DMS53 (cell line): ENCODE measurements at regions not wholly inside any gene's neighbourhood (a gene's known extent, or its start where the extent isn't known, plus 50 kb on each side); places are given as distances from the start of the nearest gene placed in this dataset.
A peak's percentile ranks its signal among the peaks of the same experiment; 100 is the strongest.

Experiments used
- DNase-seq: peaks from one replicate; lab custom pipeline; 2025; lab: John Stamatoyannopoulos, UW

DNA sequence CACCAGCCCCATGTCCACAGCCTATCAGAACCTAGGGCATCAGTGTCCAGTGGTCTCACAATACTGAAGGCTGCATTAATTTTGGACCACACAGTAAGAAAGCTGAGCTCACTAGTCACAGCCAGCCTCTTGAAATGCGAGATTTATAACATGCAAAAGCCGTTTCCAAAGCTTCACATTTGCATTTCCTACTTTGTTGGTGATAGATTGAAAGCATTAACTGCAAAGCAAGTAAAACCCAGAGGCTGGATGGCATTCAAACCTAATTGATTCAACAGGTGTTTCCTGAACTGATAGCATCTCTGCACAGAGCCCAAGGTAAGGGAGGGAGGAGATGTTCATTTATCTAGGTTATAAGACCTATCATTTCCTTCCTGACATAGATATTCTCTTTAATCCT, 410.1 kb downstream of the OMA1 start:
- no peak for DNase-seq

GRCh38 chr1:58135821-58136321, 410.7 kb downstream of the OMA1 start:
- no peak for DNase-seq

DNA sequence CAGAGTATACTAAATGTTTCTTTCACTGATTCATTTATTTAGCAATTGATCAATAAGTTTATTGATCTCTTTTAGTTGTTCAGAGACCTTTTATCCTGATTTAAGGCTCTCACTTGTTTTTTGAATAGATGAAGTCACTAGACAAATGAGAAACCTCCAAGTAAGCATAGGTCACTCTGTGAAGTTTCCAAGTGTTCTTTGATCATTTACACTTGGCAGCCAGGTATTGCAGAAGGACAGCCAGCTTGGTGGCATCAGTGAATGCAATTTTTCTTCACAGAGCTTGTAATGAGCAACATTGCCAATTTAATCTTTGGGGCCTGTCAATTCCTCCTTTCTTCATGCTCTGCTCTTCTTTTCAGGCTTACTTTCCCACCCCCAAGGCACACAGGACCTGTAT, 413.0 kb downstream of the OMA1 start:
- DNase-seq: no peak

DNA sequence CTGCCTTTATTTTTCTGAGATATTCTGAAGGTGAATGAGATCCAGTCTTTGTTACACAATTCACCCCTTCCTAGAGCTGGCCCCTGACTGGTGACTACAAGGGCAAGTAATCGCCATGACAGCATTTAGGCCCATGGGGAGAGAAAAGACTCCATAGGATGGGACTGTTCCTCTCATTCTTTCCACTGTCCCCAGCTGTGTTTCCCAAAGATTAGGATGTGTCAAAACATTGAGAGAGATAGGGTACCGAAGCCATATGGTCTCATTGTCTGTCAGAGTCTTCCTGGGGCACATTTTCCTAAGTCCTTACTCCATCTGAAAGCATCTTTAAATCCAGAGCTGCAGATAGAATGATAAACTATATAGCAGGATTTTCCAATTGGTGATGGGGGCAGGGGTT, 423.5 kb downstream of the OMA1 start:
- DNase-seq: no peak

DNA sequence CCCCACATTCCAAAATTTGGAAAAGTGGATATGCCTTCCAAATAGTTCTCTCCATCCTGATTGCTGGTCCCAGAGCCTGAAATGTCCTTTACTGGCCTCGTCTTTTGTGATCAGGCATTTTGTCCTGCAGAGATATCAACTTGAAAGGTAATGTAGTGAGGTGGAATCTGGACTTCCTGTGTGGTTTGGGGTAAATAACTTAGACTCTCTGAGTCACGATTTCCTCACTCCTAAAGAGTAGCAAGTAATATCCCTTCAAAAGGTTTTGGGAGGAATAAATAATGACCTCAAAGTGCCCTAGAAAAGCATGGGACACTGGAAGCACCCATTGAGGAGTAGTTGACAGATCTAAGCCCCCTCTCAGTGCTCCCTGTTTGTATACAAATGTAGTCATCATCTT, 426.6 kb downstream of the OMA1 start:
- DNase-seq: no peak

DNA sequence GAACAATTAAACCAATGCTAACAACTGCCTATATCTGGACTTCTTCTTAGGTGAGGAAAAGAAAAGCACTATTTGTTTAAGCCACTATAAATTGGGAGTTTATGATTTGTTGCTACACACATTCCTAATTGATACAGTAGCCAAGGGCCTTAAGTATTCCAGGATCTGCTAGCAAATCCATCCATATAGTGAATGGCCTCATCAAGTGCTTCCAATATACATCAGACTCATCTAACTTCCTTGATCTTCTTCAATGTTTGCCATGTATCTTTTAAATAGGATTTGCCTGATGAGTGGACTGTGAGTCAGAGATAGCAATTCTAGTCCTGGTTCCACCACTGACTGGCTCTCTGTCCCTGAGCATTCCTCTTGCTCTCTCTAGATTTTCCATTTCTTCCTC, 430.2 kb downstream of the OMA1 start:
- peak; percentile 47 for DNase-seq

DNA sequence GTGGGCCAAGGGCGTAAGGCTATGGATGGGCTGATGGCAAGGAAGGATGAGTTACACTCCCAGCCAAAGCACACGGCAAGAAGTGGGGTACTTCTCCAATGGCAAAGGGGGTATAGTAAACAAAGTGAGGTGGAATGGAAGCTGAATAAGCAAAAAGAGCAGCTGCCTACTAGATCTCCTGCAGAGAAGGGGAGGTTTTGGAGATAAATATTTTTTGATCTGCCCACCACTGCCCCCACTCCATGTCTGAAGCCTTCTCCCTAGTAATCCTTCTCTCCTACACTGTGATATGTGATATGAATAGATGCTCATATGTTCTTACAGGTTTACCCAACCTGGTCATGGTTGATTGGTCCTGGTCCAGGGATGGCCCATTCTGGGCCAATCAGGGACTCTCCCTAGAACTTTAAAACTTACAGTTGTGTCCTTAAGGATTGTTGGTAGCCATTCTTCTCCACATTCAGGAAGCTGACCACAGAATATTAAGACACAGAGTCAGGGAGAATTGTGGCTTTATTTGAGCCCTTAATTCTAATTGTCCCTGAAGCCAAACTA, 436.8 kb downstream of the OMA1 start:
- DNase-seq: no peak

DNA sequence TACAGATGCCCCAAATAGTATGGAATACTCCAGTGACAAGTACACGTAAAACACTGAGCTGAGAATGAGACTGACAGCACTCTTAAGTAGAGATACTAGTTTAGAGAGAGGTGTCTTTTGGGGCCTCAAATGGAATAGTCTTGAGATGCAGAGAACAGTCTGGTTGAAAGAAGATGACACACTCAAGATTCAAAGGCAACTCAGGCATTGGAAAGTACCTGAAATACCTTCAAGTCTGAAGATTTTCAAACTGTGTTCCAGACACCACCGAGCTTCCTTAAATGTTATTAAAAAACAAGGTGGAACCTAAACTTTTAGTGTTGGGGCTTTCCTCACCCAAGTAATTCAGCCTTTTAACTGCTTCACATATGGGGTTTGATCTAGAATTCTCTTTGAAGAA, 437.7 kb downstream of the OMA1 start:
- no peak for DNase-seq

DNA sequence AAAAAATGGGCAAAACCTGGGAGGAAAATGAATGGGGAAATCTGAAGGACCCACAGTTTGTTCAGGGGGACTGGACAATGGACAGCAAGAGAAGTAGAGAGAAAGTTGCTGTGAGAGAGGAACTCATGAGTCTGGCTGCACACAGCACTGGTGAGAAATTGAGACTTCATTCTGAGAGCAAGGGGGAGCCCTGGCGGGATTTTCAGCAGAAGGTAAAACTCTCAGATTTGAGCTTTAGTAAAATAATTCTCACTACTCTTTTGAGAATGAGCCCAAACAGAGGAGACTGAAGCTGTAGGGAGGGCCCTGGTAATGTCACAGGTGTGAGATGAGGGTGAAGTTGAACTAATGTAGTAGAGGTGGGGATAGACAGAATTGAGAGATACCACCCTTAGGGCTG, 438.6 kb downstream of the OMA1 start:
- DNase-seq: no peak

GRCh38 chr1:58104960-58105359, 441.6 kb downstream of the OMA1 start:
- no peak for DNase-seq

DNA sequence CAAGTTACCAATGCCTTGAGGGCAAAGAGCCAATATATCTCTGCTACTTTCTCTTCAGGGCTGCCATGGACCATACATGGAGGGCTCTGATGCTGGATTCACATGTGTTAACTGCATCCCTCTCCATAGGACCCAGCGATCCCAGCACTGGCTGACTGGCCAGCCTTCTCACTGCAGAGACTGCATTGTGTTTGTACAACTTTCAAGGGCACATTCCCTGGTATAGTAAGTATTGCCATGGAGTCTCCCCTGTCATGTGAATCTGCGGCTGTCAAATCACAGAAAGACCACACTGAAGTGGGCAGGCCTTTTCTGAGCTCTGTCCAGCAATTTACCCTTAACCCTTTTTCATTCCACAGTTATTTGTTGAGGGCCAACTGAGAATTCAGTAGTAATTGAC, 449.8 kb downstream of the OMA1 start:
- DNase-seq: no peak

DNA sequence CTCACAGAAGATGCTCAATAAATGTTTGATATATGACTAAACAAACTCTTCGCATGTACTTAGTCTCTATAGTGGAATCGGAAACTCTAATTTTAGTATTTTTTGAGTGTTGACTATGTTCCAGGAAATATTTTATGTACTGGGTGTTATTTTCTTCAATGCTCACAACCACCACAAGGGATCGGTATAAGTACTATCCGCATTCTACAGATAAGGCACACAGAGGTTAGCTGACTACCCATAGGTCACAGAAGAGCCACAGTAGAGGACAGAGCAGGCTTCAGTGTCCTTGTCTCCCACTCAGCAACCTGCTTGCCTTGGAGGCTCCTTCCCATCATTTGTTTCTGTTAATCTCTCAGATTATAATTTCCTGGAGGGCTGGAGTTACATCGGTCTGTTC, 451.3 kb downstream of the OMA1 start:
- DNase-seq: peak; percentile 13

DNA sequence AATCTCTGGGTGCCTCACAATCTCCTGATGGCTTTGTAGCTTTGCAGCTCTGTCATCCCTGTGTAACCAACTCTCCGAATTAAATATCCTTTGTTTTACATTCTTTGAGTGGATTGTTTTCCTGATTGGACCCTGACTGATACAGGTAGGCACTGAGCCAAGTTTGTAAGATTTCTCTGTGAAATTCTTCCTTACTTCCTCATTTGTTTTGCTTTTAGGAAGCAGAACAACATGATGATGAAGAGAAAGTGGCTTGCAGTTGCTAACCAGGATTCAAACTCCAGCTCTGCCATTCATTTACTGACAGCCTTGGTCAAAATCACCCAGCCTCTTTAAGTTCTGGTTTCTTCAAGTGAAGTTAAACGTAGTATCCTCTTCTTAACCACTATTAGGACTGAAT, 452.3 kb downstream of the OMA1 start:
- DNase-seq: no peak

DNA sequence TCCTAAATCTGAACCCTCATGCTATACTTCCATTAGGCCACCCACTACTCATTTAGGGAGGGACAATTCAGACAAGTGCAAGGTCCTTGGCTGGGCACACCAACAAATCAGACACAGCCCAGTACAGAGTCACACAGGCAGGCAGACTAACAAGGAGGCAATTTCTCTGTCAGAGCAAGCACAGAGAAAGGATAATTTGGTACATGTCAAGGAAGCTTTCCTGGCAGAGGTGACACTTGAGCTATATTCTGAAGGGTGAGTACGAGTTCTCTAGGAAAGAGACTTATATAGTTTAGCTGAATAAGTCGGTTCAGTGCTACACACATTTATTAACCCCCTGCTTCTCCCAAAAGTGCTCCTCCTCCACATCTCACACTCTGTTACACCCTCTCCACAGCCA, 455.9 kb downstream of the OMA1 start:
- DNase-seq: no peak

GRCh38 chr1:58089898-58090534, 456.5 kb downstream of the OMA1 start:
- no peak for DNase-seq

- DNase-seq: peak; percentile 34
Measured at GRCh38 chr1:58084266-58084665, 462.3 kb downstream of the OMA1 start.

- DNase-seq: no peak
Measured at GRCh38 chr1:58082596-58082995, 463.9 kb downstream of the OMA1 start.

- no peak for DNase-seq
Measured at GRCh38 chr1:58076258-58076657, 470.3 kb downstream of the OMA1 start.

- no peak for DNase-seq
Measured at GRCh38 chr1:58075188-58075578, 471.3 kb downstream of the OMA1 start.

DNA sequence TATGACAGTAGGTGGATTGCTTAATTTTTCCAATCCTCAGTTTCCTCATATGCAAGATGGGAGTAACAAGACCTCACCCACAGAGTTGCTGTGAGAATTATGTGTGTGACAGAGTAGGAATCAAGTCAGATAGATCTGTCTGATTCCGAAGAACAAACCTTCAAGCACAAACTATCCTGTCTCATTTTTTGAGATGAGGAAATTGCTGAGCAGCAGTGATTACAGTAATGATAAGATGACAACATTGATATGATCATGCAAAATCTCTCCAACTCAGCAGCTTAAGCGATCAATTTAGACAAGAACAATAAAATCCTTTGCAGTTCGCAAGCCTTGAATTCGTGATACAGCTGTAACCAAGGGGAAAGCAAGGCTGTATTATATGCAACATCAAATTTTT, 474.1 kb downstream of the OMA1 start:
- DNase-seq: no peak

DNA sequence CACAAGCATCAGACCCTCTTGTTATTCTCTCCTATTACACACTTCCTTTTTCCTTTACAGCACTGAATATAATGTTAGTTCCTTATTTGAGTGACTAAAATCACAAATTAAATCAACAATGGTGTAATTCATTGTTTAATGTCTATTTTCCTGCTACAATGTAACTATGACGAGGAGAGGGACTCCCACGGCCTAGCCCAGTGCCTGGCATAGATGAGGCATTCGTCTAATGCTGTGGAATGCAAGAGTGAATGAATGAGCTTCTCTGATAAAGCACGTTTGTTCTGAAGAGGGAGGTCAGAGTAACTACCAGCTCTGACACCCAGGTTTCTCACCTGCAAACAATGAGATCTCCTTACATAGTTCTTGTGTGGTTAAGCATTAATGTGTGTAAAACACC, 479.4 kb downstream of the OMA1 start:
- no peak for DNase-seq

DNA sequence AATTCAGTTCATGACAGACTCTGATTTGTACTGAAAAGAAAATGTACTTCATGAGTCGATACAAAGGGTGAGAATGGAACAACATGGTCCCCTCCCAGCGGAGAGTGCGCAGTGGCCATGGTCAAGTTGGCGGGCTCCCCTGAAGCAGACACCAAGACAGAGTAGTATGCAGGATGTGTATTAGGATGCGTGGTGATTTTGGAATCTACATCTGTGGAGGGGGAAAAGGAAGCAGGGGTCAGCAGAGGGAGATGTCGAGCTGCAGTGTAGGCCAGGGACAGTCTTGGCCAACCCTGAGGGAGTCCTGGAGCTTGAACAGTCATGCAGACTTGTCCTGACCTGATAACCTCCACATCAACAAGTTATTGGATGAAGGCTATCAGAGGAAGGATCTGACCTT, 481.0 kb downstream of the OMA1 start:
- peak; percentile 46 for DNase-seq

DNA sequence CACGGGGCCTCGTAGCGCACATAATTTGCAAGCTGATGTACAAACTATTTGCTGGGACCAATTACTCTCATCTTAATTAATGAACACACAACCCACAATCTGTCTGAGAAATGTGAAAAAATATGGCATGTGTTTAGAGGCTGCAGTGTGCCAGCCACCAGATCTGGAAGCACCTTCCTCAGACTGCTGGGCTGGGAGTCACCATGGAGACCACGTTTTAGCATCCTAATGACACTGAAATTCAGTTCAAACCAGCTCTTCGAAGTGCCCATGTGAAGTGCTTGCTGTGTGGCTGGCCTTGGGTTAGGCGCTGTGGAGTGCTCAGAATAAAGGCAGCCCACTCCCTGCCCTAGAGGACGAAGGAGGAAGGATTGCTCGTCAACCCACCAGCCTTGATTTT, 482.4 kb downstream of the OMA1 start:
- peak; percentile 22 for DNase-seq

GRCh38 chr1:58063095-58063494, 483.4 kb downstream of the OMA1 start:
- DNase-seq: no peak
